ENCODE measurements at regions not wholly inside any gene's neighbourhood (a gene's known extent, or its start where the extent isn't known, plus 50 kb on each side); places are given as distances from the start of the nearest gene placed in this dataset.

DNA sequence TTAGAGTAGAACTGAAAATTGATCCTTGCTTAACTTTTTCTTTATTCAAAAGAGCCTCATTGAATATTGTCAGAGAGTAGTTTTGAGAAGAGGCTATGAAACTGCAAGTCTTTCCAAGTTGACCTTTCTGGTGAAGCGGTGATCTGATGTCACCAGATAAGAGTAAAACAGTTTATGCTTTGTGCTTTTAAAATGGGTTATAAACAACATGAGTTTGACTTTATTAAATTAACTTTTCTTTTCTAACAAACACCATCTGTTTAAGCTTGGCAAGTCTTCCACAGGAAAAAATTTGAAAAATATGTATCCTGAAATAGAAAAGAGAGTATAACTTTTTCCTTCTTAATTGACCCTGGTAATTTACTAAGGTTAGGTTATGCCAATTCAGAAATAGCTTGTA lies 408.7 kb upstream of the NOVA1 start:
- DNase-seq (ENCODE audit: insufficient read length, low spot score) = no peak
- TF ChIP-seq, protein P1, sequence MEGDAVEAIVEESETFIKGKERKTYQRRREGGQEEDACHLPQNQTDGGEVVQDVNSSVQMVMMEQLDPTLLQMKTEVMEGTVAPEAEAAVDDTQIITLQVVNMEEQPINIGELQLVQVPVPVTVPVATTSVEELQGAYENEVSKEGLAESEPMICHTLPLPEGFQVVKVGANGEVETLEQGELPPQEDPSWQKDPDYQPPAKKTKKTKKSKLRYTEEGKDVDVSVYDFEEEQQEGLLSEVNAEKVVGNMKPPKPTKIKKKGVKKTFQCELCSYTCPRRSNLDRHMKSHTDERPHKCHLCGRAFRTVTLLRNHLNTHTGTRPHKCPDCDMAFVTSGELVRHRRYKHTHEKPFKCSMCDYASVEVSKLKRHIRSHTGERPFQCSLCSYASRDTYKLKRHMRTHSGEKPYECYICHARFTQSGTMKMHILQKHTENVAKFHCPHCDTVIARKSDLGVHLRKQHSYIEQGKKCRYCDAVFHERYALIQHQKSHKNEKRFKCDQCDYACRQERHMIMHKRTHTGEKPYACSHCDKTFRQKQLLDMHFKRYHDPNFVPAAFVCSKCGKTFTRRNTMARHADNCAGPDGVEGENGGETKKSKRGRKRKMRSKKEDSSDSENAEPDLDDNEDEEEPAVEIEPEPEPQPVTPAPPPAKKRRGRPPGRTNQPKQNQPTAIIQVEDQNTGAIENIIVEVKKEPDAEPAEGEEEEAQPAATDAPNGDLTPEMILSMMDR (IDR thresholded peaks at IDR 0.05; ENCODE audit: insufficient read depth, missing control alignments) = no peak
- no peak for FAIRE-seq

DNA sequence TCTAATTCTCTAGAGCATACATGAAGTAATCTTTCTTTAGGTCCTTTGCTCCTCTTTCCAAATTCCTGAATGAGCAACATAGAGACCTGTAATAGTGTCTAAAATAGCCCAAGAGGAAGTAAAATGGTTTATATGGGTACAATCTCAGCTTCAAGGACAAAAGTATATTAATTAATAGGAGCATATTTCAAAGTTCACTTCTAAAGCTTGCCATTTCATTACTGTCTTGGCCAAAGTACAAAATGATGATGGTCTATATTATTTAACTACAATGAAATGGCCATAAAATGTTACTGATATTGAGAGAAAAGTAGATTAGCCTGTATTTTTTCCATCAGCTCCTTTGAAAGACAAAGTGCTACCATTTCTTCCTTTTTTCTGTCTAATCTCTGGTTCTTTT lies 410.4 kb upstream of the NOVA1 start:
- TF ChIP-seq, protein P1 (IDR thresholded peaks at IDR 0.05; ENCODE audit: insufficient read depth, missing control alignments) = no peak
- DNase-seq (ENCODE audit: insufficient read length, low spot score) = no peak
- no peak for FAIRE-seq

DNA sequence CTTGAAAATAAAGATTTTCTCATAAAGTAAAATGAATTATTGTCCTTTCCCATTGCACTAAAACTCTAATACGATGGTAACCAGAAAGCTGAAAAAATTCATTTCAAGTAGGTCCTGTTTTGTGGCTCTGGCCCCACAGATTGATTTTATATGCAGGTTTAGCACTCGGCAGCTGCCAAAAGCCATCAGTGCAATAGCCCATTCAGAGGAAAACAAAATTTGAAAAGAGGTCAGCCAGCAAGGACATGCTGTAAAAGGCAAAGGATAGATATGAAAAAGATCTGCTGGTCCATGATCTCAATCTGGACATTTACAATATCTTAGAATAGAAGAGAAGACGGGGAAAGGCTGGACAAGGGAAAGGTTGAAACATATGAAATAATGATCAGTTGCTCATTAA lies 414.8 kb upstream of the NOVA1 start:
- TF ChIP-seq, protein P1 (IDR thresholded peaks at IDR 0.05; ENCODE audit: insufficient read depth, missing control alignments) = no peak
- DNase-seq (ENCODE audit: insufficient read length, low spot score) = no peak
- FAIRE-seq = no peak

DNA sequence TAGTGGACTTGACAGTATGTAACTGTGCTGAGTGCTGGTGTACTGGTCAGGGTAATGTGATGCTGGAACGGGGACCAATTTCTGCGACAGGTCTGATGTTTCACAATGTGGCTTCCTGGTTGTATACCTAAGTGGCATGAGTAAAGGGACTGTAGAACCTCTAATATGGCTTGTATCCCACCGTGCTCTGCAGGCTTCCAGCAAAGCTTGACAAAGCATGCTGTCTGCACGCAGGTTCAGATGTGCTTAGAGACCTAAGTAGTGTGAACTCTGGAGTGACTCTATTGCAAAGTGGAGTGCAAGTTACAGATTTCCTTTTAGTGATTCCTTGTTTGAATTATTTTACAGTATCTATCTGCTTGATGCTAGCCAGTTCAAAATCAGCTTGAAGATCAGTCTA lies 415.8 kb upstream of the NOVA1 start:
- no peak for FAIRE-seq

DNA sequence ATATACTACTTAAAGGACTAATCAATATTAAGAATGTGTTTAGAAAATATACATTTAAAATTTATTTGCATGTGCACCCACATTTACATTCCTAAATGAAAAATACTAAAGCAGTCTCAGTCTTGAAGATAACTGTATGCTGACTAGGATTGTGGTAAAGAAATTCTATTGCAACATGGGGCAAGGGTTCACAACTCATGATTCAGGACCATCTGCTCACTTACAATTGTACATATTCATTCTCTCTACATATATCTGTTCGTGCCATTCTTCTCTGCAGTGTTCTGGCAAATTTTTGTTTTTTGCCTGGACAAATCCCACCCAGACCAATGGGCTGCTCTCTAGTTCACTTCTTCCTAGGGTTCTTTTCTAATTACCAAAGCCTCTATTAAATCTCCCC lies 417.2 kb upstream of the NOVA1 start:
- TF ChIP-seq, protein P1 (IDR thresholded peaks at IDR 0.05; ENCODE audit: insufficient read depth, missing control alignments) = no peak
- FAIRE-seq (no peak), DNase-seq (ENCODE audit: insufficient read length, low spot score) (no peak)

More for the DNA sequence above, 415.8 kb upstream of the NOVA1 start:
- DNase-seq (ENCODE audit: insufficient read length, low spot score) = no peak
- TF ChIP-seq, protein P1 (IDR thresholded peaks at IDR 0.05; ENCODE audit: insufficient read depth, missing control alignments) = no peak

DNA sequence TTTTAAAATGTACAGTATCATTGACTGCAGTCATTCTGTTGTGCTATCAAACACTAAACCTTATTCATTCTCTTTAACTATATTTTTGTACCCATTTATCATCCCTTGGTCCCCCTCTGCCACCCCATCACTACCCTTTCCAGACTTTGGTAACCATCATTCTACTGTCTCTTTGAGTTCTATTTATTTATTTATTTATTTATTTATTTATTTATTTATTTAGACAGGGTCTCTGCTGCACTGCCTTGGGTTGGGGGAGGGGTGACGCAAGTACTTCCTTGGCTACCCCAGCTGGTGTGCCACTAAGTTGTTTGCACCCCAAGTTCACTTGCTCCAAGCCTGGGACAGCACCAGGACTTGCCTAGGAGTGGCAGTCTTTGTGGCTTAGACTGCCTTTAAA lies 427.8 kb upstream of the NOVA1 start:
- no peak for DNase-seq (ENCODE audit: insufficient read length, low spot score)
- FAIRE-seq = no peak
- TF ChIP-seq, protein P1 (IDR thresholded peaks at IDR 0.05; ENCODE audit: insufficient read depth, missing control alignments) = no peak

DNA sequence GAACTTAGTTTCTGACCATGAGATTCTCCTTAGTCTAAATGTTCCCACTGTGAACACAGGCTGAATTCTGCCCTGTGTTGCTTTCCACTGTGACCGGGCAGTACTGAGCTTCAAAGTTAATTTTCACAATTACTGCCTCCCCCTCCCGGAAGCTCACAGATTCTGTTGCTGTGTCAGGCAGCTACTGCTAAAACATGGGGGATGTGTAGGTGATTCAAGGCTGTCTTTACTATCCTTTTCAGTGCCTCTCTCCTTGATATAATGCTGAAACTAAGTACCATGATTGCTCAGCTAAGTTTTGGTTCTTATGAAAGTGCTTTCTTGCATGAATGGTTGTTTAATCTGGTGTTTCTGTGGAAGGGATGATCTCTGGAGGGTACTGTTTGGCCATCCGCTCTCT lies 428.3 kb upstream of the NOVA1 start:
- TF ChIP-seq, protein P1 (IDR thresholded peaks at IDR 0.05; ENCODE audit: insufficient read depth, missing control alignments) = no peak
- FAIRE-seq = no peak
- DNase-seq (ENCODE audit: insufficient read length, low spot score) = no peak
